M059J (cell line): ENCODE measurements at regions not wholly inside any gene's neighbourhood (a gene's known extent, or its start where the extent isn't known, plus 50 kb on each side); places are given as distances from the start of the nearest gene placed in this dataset.
A peak's percentile ranks its signal among the peaks of the same experiment; 100 is the strongest.

ENCODE experiments used
- DNase-seq: peaks from one replicate; pipeline ENCODE4 v3.0.0-alpha.2; 2012; ENCODE audit warnings: low read depth

- peak; percentile 73 for DNase-seq
These were observed 64.9 kb upstream of the POLG start for GRCh38 chr15:89399238-89400115.

- no peak for DNase-seq
These were observed 64.2 kb upstream of the POLG start for GRCh38 chr15:89398896-89399237.

GRCh38 chr15:89397653-89398023, 63.0 kb upstream of the POLG start:
- no peak for DNase-seq

GRCh38 chr15:89396723-89397652, 62.4 kb upstream of the POLG start:
- no peak for DNase-seq

- peak; percentile 32 for DNase-seq
These were observed 61.4 kb upstream of the POLG start for GRCh38 chr15:89395996-89396395.

- no peak for DNase-seq
These were observed 60.8 kb upstream of the POLG start for GRCh38 chr15:89395461-89395871.

GRCh38 chr15:89395031-89395430, 60.4 kb upstream of the POLG start:
- no peak for DNase-seq

GRCh38 chr15:89393056-89393455, 58.4 kb upstream of the POLG start:
- DNase-seq: no peak

- DNase-seq: no peak
These were observed 57.1 kb upstream of the POLG start for GRCh38 chr15:89391685-89392257.

- no peak for DNase-seq
These were observed 55.4 kb upstream of the POLG start for GRCh38 chr15:89389841-89390603.

GRCh38 chr15:89387140-89387903, 52.7 kb upstream of the POLG start:
- DNase-seq: no peak

GRCh38 chr15:89385596-89386331, 51.1 kb upstream of the POLG start:
- peak; percentile 93 for DNase-seq
